GM12878 (cell line): ENCODE measurements at regions not wholly inside any gene's neighbourhood (a gene's known extent, or its start where the extent isn't known, plus 50 kb on each side); places are given as distances from the start of the nearest gene placed in this dataset.

ENCODE experiments used
- ATAC-seq: fragments of 200-7000 bp; cut with Tn5 transposase; 3 replicates; pipeline ENCODE4 v1.9.1; 2020; ENCODE audit warnings: mild to moderate bottlenecking, moderate library complexity
- BruUV-seq: library from RNA; stranded (reverse); fragments of 400-500 nt; replicated peaks from 2 replicates; lab custom pipeline; 2021; lab: Mats Ljungman, UMichigan
- CTCF ChIA-PET: fragments of 300-600 bp; sonication (Branson Sonifier 250); formaldehyde crosslinking; extraction: SDS; loops from one replicate; lab custom pipeline; 2021; ENCODE audit warnings: inconsistent platforms; lab: Yijun Ruan, JAX
- POLR2A ChIA-PET: fragments of 350-600 bp; formaldehyde crosslinking; extraction: SDS; loops from one replicate; lab custom pipeline; 2021; ENCODE audit warnings: inconsistent platforms; lab: Charles Lee
- RAD21 ChIA-PET: fragments of 300-600 bp; sonication (Branson Sonifier 250); formaldehyde crosslinking; loops from one replicate; lab custom pipeline; 2023; ENCODE audit warnings: antibody characterized with exemption; ENCODE audit not compliant: unreplicated experiment; lab: Charles Lee
- SMC1A ChIA-PET: fragments of 300-600 bp; sonication (Branson Sonifier 250); formaldehyde crosslinking; loops from one replicate; lab custom pipeline; 2023; ENCODE audit not compliant: unreplicated experiment, uncharacterized antibody; lab: Charles Lee
- DNase-seq: peaks from one replicate; pipeline ENCODE4 v3.0.0-alpha.2; 2011; ENCODE audit warnings: low read depth, low spot score
- FAIRE-seq: peaks from 3 replicates; lab custom pipeline; 2011; peaks lifted over from hg19 to GRCh38; lab: Jason Lieb, UNC
- H2AFZ ChIP-seq: 2 replicates; pipeline ENCODE4 v1.6.0; 2011; ENCODE audit warnings: low read depth, low read length, control low read depth; ENCODE audit not compliant: control insufficient read depth
- H3K27ac ChIP-seq: 2 replicates; pipeline ENCODE4 v1.5.1; 2011; ENCODE audit warnings: control low read depth; ENCODE audit not compliant: control insufficient read depth, insufficient read depth
- H3K27me3 ChIP-seq, 2 experiments: replicated peaks in 1 of 2; 2 replicates each; pipeline versions ENCODE4 v1.6.0 to v1.6.1; 2011; ENCODE audit warnings: low read length in 1 of 2; ENCODE audit not compliant: control insufficient read depth in 2 of 2, insufficient read depth in 2 of 2
- H3K36me3 ChIP-seq, 2 experiments: 2 replicates each; pipeline ENCODE4 v1.5.1; 2011; ENCODE audit warnings: low read length in 1 of 2; ENCODE audit not compliant: control insufficient read depth in 2 of 2, insufficient read depth in 2 of 2
- H3K4me1 ChIP-seq: 2 replicates; pipeline ENCODE4 v1.6.1; 2011; ENCODE audit warnings: mild to moderate bottlenecking, low read length, moderate library complexity, mixed read lengths; ENCODE audit not compliant: control insufficient read depth, insufficient read depth
- H3K4me2 ChIP-seq: 2 replicates; pipeline ENCODE4 v1.6.0; 2011; ENCODE audit warnings: control low read depth; ENCODE audit not compliant: control insufficient read depth, insufficient read depth
- H3K4me3 ChIP-seq: fragments of 200-600 bp; sonication (generic); 2 replicates; pipeline ENCODE4 v1.5.1; 2016
- H3K79me2 ChIP-seq: 2 replicates; pipeline ENCODE4 v1.6.0; 2011; ENCODE audit warnings: low read length; ENCODE audit not compliant: control insufficient read depth, insufficient read depth
- H3K9ac ChIP-seq: 2 replicates; pipeline ENCODE4 v1.8.0; 2011; ENCODE audit warnings: low read length, control low read depth, mixed read lengths; ENCODE audit not compliant: control insufficient read depth, insufficient read depth
- H3K9me3 ChIP-seq: replicated peaks from 3 replicates; pipeline ENCODE4 v1.5.1; 2011; ENCODE audit warnings: mild to moderate bottlenecking, low read length; ENCODE audit not compliant: control insufficient read depth, insufficient read depth
- H4K20me1 ChIP-seq: 2 replicates; pipeline ENCODE4 v1.6.0; 2011; ENCODE audit not compliant: control insufficient read depth, insufficient read depth
- BCLAF1 ChIP-seq: fragments of 450-650 bp; IDR thresholded peaks from 2 replicates; pipeline ENCODE4 v1.6.1; 2017; ENCODE audit warnings: antibody characterized with exemption, mild to moderate bottlenecking, moderate library complexity
- BHLHE40 ChIP-seq, 2 experiments: fragments of 450-650 bp in 1 of 2; IDR thresholded peaks; 2 replicates each; pipeline ENCODE4 v1.6.1; 2011 to 2017; ENCODE audit warnings: low read depth in 2 of 2, borderline replicate concordance in 1 of 2, improper control_type of control experiment in 1 of 2, low read length in 1 of 2, mild to moderate bottlenecking in 1 of 2
- CBX5 ChIP-seq: sonication (generic); IDR thresholded peaks from 2 replicates; pipeline ENCODE4 v1.6.1; 2016; ENCODE audit warnings: low read depth, moderate library complexity, mild to moderate bottlenecking, inconsistent platforms
- CREB1 ChIP-seq: IDR thresholded peaks from 2 replicates; pipeline ENCODE4 v1.6.1; 2012; ENCODE audit warnings: low read depth, mild to moderate bottlenecking, inconsistent platforms
- IRF5 ChIP-seq: fragments of 450-650 bp; IDR thresholded peaks from 2 replicates; pipeline ENCODE4 v1.6.1; 2017; ENCODE audit warnings: borderline replicate concordance
- MTA3 ChIP-seq: IDR thresholded peaks from 2 replicates; pipeline ENCODE4 v1.6.1; 2012; ENCODE audit warnings: low read length, inconsistent platforms, borderline replicate concordance
- MYC ChIP-seq: IDR thresholded peaks from 2 replicates; pipeline ENCODE4 v1.6.1; 2011; ENCODE audit warnings: mild to moderate bottlenecking, low read length, moderate library complexity, inconsistent platforms; ENCODE audit not compliant: insufficient read depth, insufficient replicate concordance, insufficient read length, severe bottlenecking
- NRF1 ChIP-seq: conservative IDR thresholded peaks from 2 replicates; pipeline ENCODE4 v1.6.1; 2011; ENCODE audit warnings: mild to moderate bottlenecking, low read depth, low read length, improper control_type of control experiment
- PAX8 ChIP-seq: fragments of 450-650 bp; IDR thresholded peaks from 2 replicates; pipeline ENCODE4 v1.6.1; 2017; ENCODE audit warnings: mild to moderate bottlenecking, moderate library complexity
- POLR2A ChIP-seq: IDR thresholded peaks from 2 replicates; pipeline ENCODE4 v1.6.1; 2011; ENCODE audit warnings: low read depth, mild to moderate bottlenecking, low read length
- SMC3 ChIP-seq: IDR thresholded peaks from 2 replicates; pipeline ENCODE4 v1.6.1; 2011; ENCODE audit warnings: low read length, improper control_type of control experiment, borderline replicate concordance
- STAT3 ChIP-seq: IDR thresholded peaks from 2 replicates; pipeline ENCODE4 v1.6.1; 2011; ENCODE audit warnings: low read depth, low read length, improper control_type of control experiment
- ZNF622 ChIP-seq: fragments of 450-650 bp; IDR thresholded peaks from 2 replicates; pipeline ENCODE4 v1.6.1; 2017; ENCODE audit warnings: mild to moderate bottlenecking, inconsistent platforms
- ZSCAN29 ChIP-seq: fragments of 450-650 bp; IDR thresholded peaks from 2 replicates; pipeline ENCODE4 v1.6.1; 2017; ENCODE audit warnings: mild to moderate bottlenecking, moderate library complexity
- WGBS: methylation state at CpG from one replicate; pipeline ENCODE4 v1.1.6; 2016; ENCODE audit warnings: low lambda C conversion rate; ENCODE audit not compliant: insufficient replicate concordance, insufficient coverage; ENCODE audit errors: missing lambda C conversion rate; 5-methylcytosine and 5-hydroxymethylcytosine counted together
- in situ Hi-C: fragments of 300-500 bp; cut with MboI; formaldehyde crosslinking; loops from 9 replicates; pipeline ENCODE4 v1.14.3; 2018; ENCODE audit warnings: mixed read lengths
- intact Hi-C: fragments of 100-400 bp; cut with micrococcal nuclease; formaldehyde crosslinking; loops from one replicate; pipeline ENCODE4 v1.14.2; 2022; ENCODE audit not compliant: unreplicated experiment

- ChIA-PET RAD21 (no interaction called here), SMC1A (no interaction called here), POLR2A (no interaction called here), CTCF (interaction anchor here (1.7 kb wide), 1 partner anchor 20 kb away, joined by 3 read pairs; no protein-coding TSS in a partner anchor)
- Histone ChIP-seq H3K9ac (no peak overlapping the region), H3K27me3 (peaks cover 3 to 6% of the 10 kb centered on the region in 2 experiments), H3K79me2 (no peaks in the 10 kb centered on the region), H3K4me2 (no peak overlapping the region), H3K27ac (no peak overlapping the region), H3K4me3 (no peak overlapping the region), H3K36me3 (no peaks in the 10 kb centered on the region), H3K9me3 (no peaks in the 10 kb centered on the region; the same call in 2 of the 3 replicates), H2AFZ (no peak overlapping the region), H4K20me1 (no peaks in the 10 kb centered on the region), H3K4me1 (peaks cover 12% of the 10 kb centered on the region)
- TF ChIP-seq PAX8 (no peak), ZSCAN29 (no peak), CREB1 (no peak), MTA3 (no peak), NRF1 (no peak), MYC (no peak), ZNF622 (no peak), BHLHE40 (IDR thresholded peaks at IDR 0.05; ENCODE audit: borderline replicate concordance in 1 of 2, low read depth in 2 of 2, low read length in 1 of 2) (no peak), SMC3 (no peak), STAT3 (no peak), IRF5 (no peak), POLR2A (no peak), CBX5 (no peak), BCLAF1 (no peak)
- in situ Hi-C loops: loop anchor here (5.0 kb wide), 1 partner anchor 48 kb away; no protein-coding TSS in a partner anchor
- DNase-seq (no peak), ATAC-seq (no peak), FAIRE-seq (no peak)
- intact Hi-C loops: no loop called here
- WGBS: 28% methylated on average over 6 of the region's 6 CpGs
- no TSS peak for BruUV-seq
These were observed 130.9 kb upstream of the HSD17B12 start for GRCh38 chr11:43549624-43550023.
